Ishikawa (cell line): ENCODE measurements at regions not wholly inside any gene's neighbourhood (a gene's known extent, or its start where the extent isn't known, plus 50 kb on each side); places are given as distances from the start of the nearest gene placed in this dataset.

ENCODE experiments used
- CEBPB ChIP-seq: IDR thresholded peaks from 2 replicates; pipeline ENCODE4 v1.6.1; 2012
- CREB1 ChIP-seq: IDR thresholded peaks from 2 replicates; pipeline ENCODE4 v1.6.1; 2012; ENCODE audit warnings: low read depth
- EGR1 ChIP-seq: IDR thresholded peaks from 2 replicates; pipeline ENCODE4 v1.6.1; 2012
- EP300 ChIP-seq: IDR thresholded peaks from 2 replicates; pipeline ENCODE4 v1.6.1; 2012; ENCODE audit warnings: borderline replicate concordance
- FOXM1 ChIP-seq: IDR thresholded peaks from 2 replicates; pipeline ENCODE4 v1.6.1; 2012; ENCODE audit warnings: low read depth, borderline replicate concordance
- NFIC ChIP-seq: IDR thresholded peaks from 2 replicates; pipeline ENCODE4 v1.6.1; 2012
- RAD21 ChIP-seq: IDR thresholded peaks from 2 replicates; pipeline ENCODE4 v1.6.1; 2012; ENCODE audit warnings: low read depth
- TAF1 ChIP-seq: IDR thresholded peaks from 2 replicates; pipeline ENCODE4 v1.6.1; 2012; ENCODE audit warnings: low read depth, mild to moderate bottlenecking
- TCF12 ChIP-seq: IDR thresholded peaks from 2 replicates; pipeline ENCODE4 v1.6.1; 2012; ENCODE audit warnings: low read depth
- TEAD4 ChIP-seq: IDR thresholded peaks from 2 replicates; pipeline ENCODE4 v1.6.1; 2012
- YY1 ChIP-seq: IDR thresholded peaks from 2 replicates; pipeline ENCODE4 v1.6.1; 2012; ENCODE audit warnings: low read depth
- ZBTB7A ChIP-seq: IDR thresholded peaks from 2 replicates; pipeline ENCODE4 v1.6.1; 2012; ENCODE audit warnings: low read depth
- TF ChIP-seq, protein P1 (sequence below): IDR thresholded peaks from 2 replicates; pipeline ENCODE4 v1.6.1; 2012; ENCODE audit warnings: low read depth, mild to moderate bottlenecking
- TF ChIP-seq, protein P2 (sequence below): IDR thresholded peaks from 2 replicates; pipeline ENCODE4 v1.6.1; 2012
- TF ChIP-seq, protein P3 (sequence below): IDR thresholded peaks from 2 replicates; pipeline ENCODE4 v1.6.1; 2012

- TF ChIP-seq, protein P1, sequence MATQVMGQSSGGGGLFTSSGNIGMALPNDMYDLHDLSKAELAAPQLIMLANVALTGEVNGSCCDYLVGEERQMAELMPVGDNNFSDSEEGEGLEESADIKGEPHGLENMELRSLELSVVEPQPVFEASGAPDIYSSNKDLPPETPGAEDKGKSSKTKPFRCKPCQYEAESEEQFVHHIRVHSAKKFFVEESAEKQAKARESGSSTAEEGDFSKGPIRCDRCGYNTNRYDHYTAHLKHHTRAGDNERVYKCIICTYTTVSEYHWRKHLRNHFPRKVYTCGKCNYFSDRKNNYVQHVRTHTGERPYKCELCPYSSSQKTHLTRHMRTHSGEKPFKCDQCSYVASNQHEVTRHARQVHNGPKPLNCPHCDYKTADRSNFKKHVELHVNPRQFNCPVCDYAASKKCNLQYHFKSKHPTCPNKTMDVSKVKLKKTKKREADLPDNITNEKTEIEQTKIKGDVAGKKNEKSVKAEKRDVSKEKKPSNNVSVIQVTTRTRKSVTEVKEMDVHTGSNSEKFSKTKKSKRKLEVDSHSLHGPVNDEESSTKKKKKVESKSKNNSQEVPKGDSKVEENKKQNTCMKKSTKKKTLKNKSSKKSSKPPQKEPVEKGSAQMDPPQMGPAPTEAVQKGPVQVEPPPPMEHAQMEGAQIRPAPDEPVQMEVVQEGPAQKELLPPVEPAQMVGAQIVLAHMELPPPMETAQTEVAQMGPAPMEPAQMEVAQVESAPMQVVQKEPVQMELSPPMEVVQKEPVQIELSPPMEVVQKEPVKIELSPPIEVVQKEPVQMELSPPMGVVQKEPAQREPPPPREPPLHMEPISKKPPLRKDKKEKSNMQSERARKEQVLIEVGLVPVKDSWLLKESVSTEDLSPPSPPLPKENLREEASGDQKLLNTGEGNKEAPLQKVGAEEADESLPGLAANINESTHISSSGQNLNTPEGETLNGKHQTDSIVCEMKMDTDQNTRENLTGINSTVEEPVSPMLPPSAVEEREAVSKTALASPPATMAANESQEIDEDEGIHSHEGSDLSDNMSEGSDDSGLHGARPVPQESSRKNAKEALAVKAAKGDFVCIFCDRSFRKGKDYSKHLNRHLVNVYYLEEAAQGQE = no peak
- TF ChIP-seq YY1 (no peak), ZBTB7A (no peak), TEAD4 (no peak), EP300 (no peak), RAD21 (no peak), EGR1 (no peak), FOXM1 (no peak), CREB1 (no peak), NFIC (no peak), TCF12 (no peak), CEBPB (no peak), TAF1 (no peak)
- TF ChIP-seq, protein P2, sequence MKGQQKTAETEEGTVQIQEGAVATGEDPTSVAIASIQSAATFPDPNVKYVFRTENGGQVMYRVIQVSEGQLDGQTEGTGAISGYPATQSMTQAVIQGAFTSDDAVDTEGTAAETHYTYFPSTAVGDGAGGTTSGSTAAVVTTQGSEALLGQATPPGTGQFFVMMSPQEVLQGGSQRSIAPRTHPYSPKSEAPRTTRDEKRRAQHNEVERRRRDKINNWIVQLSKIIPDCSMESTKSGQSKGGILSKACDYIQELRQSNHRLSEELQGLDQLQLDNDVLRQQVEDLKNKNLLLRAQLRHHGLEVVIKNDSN = no peak
Measured at GRCh38 chr16:26510924-26511323, 555.8 kb upstream of the C16orf82 start.

- TF ChIP-seq TCF12 (no peak), TAF1 (no peak), EP300 (no peak), CEBPB (no peak), TEAD4 (no peak), EGR1 (no peak), NFIC (no peak), ZBTB7A (no peak), RAD21 (no peak), FOXM1 (no peak), CREB1 (no peak), YY1 (no peak)
- TF ChIP-seq, protein P1 = no peak
- TF ChIP-seq, protein P2 = no peak
- TF ChIP-seq, protein P3, sequence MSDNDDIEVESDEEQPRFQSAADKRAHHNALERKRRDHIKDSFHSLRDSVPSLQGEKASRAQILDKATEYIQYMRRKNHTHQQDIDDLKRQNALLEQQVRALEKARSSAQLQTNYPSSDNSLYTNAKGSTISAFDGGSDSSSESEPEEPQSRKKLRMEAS = no peak
Measured at GRCh38 chr16:26511463-26511862, 555.3 kb upstream of the C16orf82 start.

DNA sequence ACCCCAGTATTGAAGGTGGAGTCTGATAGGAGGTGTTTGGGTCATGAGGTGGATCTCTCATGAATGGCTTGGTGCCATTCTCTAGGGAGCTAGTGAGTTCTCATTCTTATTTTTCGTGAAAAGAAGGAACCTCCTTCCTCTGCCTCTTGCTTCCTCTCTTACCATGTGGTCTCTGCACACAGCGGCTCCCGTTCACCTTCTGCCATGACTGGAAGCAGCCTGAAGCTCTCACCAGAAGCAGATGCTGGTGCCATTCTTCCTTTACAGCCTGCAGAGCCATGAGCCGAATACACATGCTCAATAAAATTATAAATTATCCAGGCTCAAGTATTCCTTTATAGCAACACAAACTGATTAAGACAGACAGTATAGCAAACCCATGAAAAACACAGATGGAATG, 545.1 kb upstream of the C16orf82 start:
- TF ChIP-seq YY1 (no peak), NFIC (no peak), TEAD4 (no peak), CEBPB (no peak), TCF12 (no peak), EP300 (no peak), TAF1 (no peak), EGR1 (no peak), ZBTB7A (no peak), FOXM1 (no peak), CREB1 (no peak), RAD21 (no peak)
- TF ChIP-seq, protein P2 = no peak
- TF ChIP-seq, protein P1 = no peak
- TF ChIP-seq, protein P3 = no peak

DNA sequence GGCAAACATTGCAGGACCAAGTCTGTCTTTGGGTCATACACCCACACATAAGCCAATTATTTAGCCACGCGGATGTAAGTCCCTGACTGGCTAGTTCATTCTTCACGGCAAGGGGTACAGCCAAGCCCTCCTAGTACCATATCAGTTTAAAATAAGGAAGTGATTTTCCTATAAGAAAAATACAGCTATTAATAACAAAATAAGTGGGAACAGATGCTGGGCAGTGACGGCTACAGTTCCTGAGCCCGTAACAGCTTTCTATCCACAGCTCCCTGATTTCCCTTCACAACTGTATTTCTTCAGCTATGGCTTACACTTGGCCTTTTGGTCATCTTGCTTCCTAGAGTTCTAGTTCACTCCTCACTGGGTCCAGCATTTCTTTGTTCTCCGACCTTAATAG, 542.4 kb upstream of the C16orf82 start:
- TF ChIP-seq FOXM1 = no peak
- TF ChIP-seq TEAD4 = no peak
- no peak for TF ChIP-seq TCF12
- TF ChIP-seq, protein P1 = no peak
- TF ChIP-seq ZBTB7A = no peak
- no peak for TF ChIP-seq CREB1
- TF ChIP-seq EGR1 = no peak
- no peak for TF ChIP-seq TAF1
- TF ChIP-seq NFIC = no peak
- no peak for TF ChIP-seq RAD21
